Testis (tissue), 2 donors: ENCODE measurements at regions not wholly inside any gene's neighbourhood (a gene's known extent, or its start where the extent isn't known, plus 50 kb on each side); places are given as distances from the start of the nearest gene placed in this dataset.

Source experiments
- CTCF ChIP-seq, 3 experiments: fragments of 450-650 bp in 2 of 3; fragments of 200-600 bp in 1 of 3; sonication (generic) in 1 of 3; IDR thresholded peaks; one replicate each; pipeline ENCODE4 v1.5.1; 2016 to 2019; ENCODE audit warnings: antibody characterized with exemption in 3 of 3, mild to moderate bottlenecking in 2 of 3, moderate library complexity in 1 of 3
- POLR2A ChIP-seq: fragments of 450-650 bp; IDR thresholded peaks from one replicate; pipeline ENCODE4 v1.6.1; 2017; ENCODE audit warnings: antibody characterized with exemption, mild to moderate bottlenecking, moderate library complexity

GRCh38 chr10:31140716-31141115 lies 109.1 kb upstream of the ZNF438 start:
- TF ChIP-seq CTCF (IDR thresholded peaks at IDR 0.05) (no peak), POLR2A (no peak)
